Kidney (tissue), 13 donors: ENCODE measurements at regions not wholly inside any gene's neighbourhood (a gene's known extent, or its start where the extent isn't known, plus 50 kb on each side); places are given as distances from the start of the nearest gene placed in this dataset.

Experiments used
- DNase-seq, 5 donors: peaks; one replicate each; pipeline ENCODE4 v3.0.0-alpha.2; 2013 to 2020
- FAIRE-seq: peaks from 2 replicates; lab custom pipeline; 2012; peaks lifted over from hg19 to GRCh38; lab: Jason Lieb, UNC
- H3K27ac ChIP-seq, 2 donors: one replicate each; pipeline ENCODE4 v1.7.0; 2013; ENCODE audit warnings: low read depth in 2 of 2, low read length in 2 of 2, inconsistent platforms in 1 of 2
- H3K27me3 ChIP-seq: one replicate; pipeline ENCODE4 v1.7.1; 2013; ENCODE audit warnings: low read length, inconsistent platforms; ENCODE audit not compliant: control insufficient read depth, insufficient read depth
- H3K36me3 ChIP-seq, 3 donors: one replicate each; pipeline versions ENCODE4 v1.7.0 to v1.7.1; 2013; ENCODE audit warnings: low read length in 3 of 3, control low read depth in 1 of 3, inconsistent platforms in 1 of 3; ENCODE audit not compliant: insufficient read depth in 3 of 3, control insufficient read depth in 2 of 3
- H3K4me1 ChIP-seq, 3 donors: one replicate each; pipeline versions ENCODE4 v1.7.0 to v1.7.1; 2013; ENCODE audit warnings: low read length in 3 of 3, inconsistent platforms in 1 of 3, low read depth in 1 of 3; ENCODE audit not compliant: control insufficient read depth in 2 of 3, insufficient read depth in 2 of 3
- H3K4me3 ChIP-seq, 3 donors: one replicate each; pipeline versions ENCODE4 v1.7.0 to v1.8.1; 2013; ENCODE audit warnings: low read length in 3 of 3, control low read depth in 1 of 3, inconsistent platforms in 1 of 3
- H3K9ac ChIP-seq, 3 donors: one replicate each; pipeline versions ENCODE4 v1.7.0 to v1.7.1; 2013; ENCODE audit warnings: low read length in 3 of 3, control low read depth in 1 of 3, inconsistent platforms in 1 of 3
- H3K9me3 ChIP-seq, 3 donors: one replicate each; pipeline versions ENCODE4 v1.7.0 to v1.7.1; 2013; ENCODE audit warnings: low read length in 3 of 3, control low read depth in 1 of 3, inconsistent platforms in 1 of 3; ENCODE audit not compliant: control insufficient read depth in 2 of 3, insufficient read depth in 1 of 3
- CTCF ChIP-seq: IDR thresholded peaks from 3 replicates; pipeline ENCODE4 v1.5.1; 2012; ENCODE audit warnings: mild to moderate bottlenecking, moderate library complexity, borderline replicate concordance; ENCODE audit not compliant: insufficient read depth; ENCODE audit errors: extremely low read depth
- intact Hi-C: fragments of 100-400 bp; cut with DNase I; formaldehyde crosslinking; loops from one replicate; pipeline ENCODE4 v1.11.1; 2022
- donor health status: control.
- donor health status: control.
- donor health status: control.
- donor health status: control.
- donor health status: control.
- donor health status: DM: yes; HTN: yes; CAD: no.
- donor health status: Normal renal cell carcinoma (clear cell type).

- FAIRE-seq (no peak), DNase-seq (no peak)
- Histone ChIP-seq H3K9ac (no peak overlapping the region), H3K4me3 (no peak overlapping the region), H3K27me3 (peaks cover 2% of the 10 kb centered on the region), H3K27ac (no peak overlapping the region), H3K9me3 (no peaks in the 10 kb centered on the region), H3K4me1 (no peaks in the 10 kb centered on the region), H3K36me3 (no peaks in the 10 kb centered on the region)
- intact Hi-C loops = no loop called here
- TF ChIP-seq CTCF = no peak
These were observed 154.0 kb upstream of the MKI67 start for GRCh38 chr10:128280271-128280670.

GRCh38 chr10:128281343-128281742 is 155.1 kb upstream of the MKI67 start:
- Histone ChIP-seq H3K9me3 (no peaks in the 10 kb centered on the region), H3K27ac (no peak overlapping the region), H3K4me1 (no peaks in the 10 kb centered on the region), H3K27me3 (peaks cover 6% of the 10 kb centered on the region), H3K4me3 (no peak overlapping the region), H3K36me3 (no peaks in the 10 kb centered on the region), H3K9ac (no peak overlapping the region)
- no peak for DNase-seq
- no peak for FAIRE-seq
- no peak for TF ChIP-seq CTCF
- intact Hi-C loops = no loop called here

- DNase-seq (no peak), FAIRE-seq (no peak)
- intact Hi-C loops = no loop called here
- no peak overlapping the region for H3K9ac ChIP-seq
- peaks cover 6% of the 10 kb centered on the region for H3K27me3 ChIP-seq
- H3K4me1 ChIP-seq = no peaks in the 10 kb centered on the region
- no peaks in the 10 kb centered on the region for H3K9me3 ChIP-seq
- H3K27ac ChIP-seq = no peak overlapping the region
- no peak overlapping the region for H3K4me3 ChIP-seq
- H3K36me3 ChIP-seq = no peaks in the 10 kb centered on the region
- TF ChIP-seq CTCF = no peak
These were observed 155.6 kb upstream of the MKI67 start for GRCh38 chr10:128281861-128282260.

GRCh38 chr10:128286141-128286761 is 160.0 kb upstream of the MKI67 start:
- Histone ChIP-seq H3K9ac (no peak overlapping the region), H3K4me1 (no peaks in the 10 kb centered on the region), H3K27me3 (peaks cover 13% of the 10 kb centered on the region), H3K4me3 (no peak overlapping the region), H3K9me3 (peaks cover 0 to 18% (median 0%) of the 10 kb centered on the region in 3 donors), H3K36me3 (no peaks in the 10 kb centered on the region), H3K27ac (no peak overlapping the region)
- TF ChIP-seq CTCF = no peak
- intact Hi-C loops = no loop called here
- DNase-seq (peak in 1 of 5 donors; percentile 9), FAIRE-seq (no peak)
